ENCODE measurements at regions not wholly inside any gene's neighbourhood (a gene's known extent, or its start where the extent isn't known, plus 50 kb on each side); places are given as distances from the start of the nearest gene placed in this dataset.

- H3K27me3 ChIP-seq (ENCODE audit: control insufficient read depth, insufficient read depth, low read length), result no peaks in the 10 kb centered on the region
- no peaks in the 10 kb centered on the region for H3K36me3 Mint-ChIP-seq
- no peaks in the 10 kb centered on the region for H3K9me3 ChIP-seq (ENCODE audit: control insufficient read depth, insufficient read depth, low read length)
- no peaks in the 10 kb centered on the region for H3K36me3 ChIP-seq (ENCODE audit: control insufficient read depth, insufficient read depth, low read length)
- no peak overlapping the region for H3K4me3 ChIP-seq (ENCODE audit: low read length)
- ATAC-seq (no peak), DNase-seq (no peak)
- no peaks in the 10 kb centered on the region for H3K4me1 Mint-ChIP-seq
- no peak for TF ChIP-seq CTCF (IDR thresholded peaks at IDR 0.05)
- no peak overlapping the region for H3K27ac ChIP-seq (ENCODE audit: low read length)
- no peaks in the 10 kb centered on the region for H3K4me1 ChIP-seq (ENCODE audit: control insufficient read depth, insufficient read depth, low read length)
- H3K27ac Mint-ChIP-seq, result no peak overlapping the region
- no peaks in the 10 kb centered on the region for H3K27me3 Mint-ChIP-seq (ENCODE audit: low read depth in 2 of 2)
- 98% methylated on average over 11 of the region's 11 CpGs for WGBS (ENCODE audit: insufficient coverage)
- no peak overlapping the region for H3K4me3 Mint-ChIP-seq
- no peaks in the 10 kb centered on the region for H3K9me3 Mint-ChIP-seq
- intact Hi-C loops (cut with micrococcal nuclease), result no loop called here
Observed at GRCh38 chr6:105850261-105851112, 235.6 kb upstream of the PRDM1 start.

GRCh38 chr6:105849746-105850145 lies 236.4 kb upstream of the PRDM1 start:
- Histone ChIP-seq H3K27me3 (ENCODE audit: control insufficient read depth, insufficient read depth, low read length) (no peaks in the 10 kb centered on the region), H3K4me3 (ENCODE audit: low read length) (no peak overlapping the region), H3K36me3 (ENCODE audit: control insufficient read depth, insufficient read depth, low read length) (no peaks in the 10 kb centered on the region), H3K4me1 (ENCODE audit: control insufficient read depth, insufficient read depth, low read length) (no peaks in the 10 kb centered on the region), H3K9me3 (ENCODE audit: control insufficient read depth, insufficient read depth, low read length) (no peaks in the 10 kb centered on the region), H3K27ac (ENCODE audit: low read length) (no peak overlapping the region)
- DNase-seq, result no peak
- 94% methylated on average over 3 of the region's 6 CpGs for WGBS (ENCODE audit: insufficient coverage)
- Mint-ChIP-seq H3K36me3 (no peaks in the 10 kb centered on the region), H3K9me3 (no peaks in the 10 kb centered on the region), H3K27me3 (ENCODE audit: low read depth in 2 of 2) (no peaks in the 10 kb centered on the region), H3K27ac (no peak overlapping the region), H3K4me1 (no peaks in the 10 kb centered on the region), H3K4me3 (no peak overlapping the region)
- intact Hi-C loops (cut with micrococcal nuclease), result no loop called here
- TF ChIP-seq CTCF (IDR thresholded peaks at IDR 0.05), result no peak
- no peak for ATAC-seq

- Mint-ChIP-seq H3K4me3 (no peak overlapping the region), H3K27me3 (ENCODE audit: low read depth in 2 of 2) (peaks cover 0 to 2% of the 10 kb centered on the region in 2 donors), H3K36me3 (no peaks in the 10 kb centered on the region), H3K4me1 (no peaks in the 10 kb centered on the region), H3K9me3 (no peaks in the 10 kb centered on the region), H3K27ac (no peak overlapping the region)
- Histone ChIP-seq H3K27ac (ENCODE audit: low read length) (no peak overlapping the region), H3K4me1 (ENCODE audit: control insufficient read depth, insufficient read depth, low read length) (no peaks in the 10 kb centered on the region), H3K9me3 (ENCODE audit: control insufficient read depth, insufficient read depth, low read length) (no peaks in the 10 kb centered on the region), H3K36me3 (ENCODE audit: control insufficient read depth, insufficient read depth, low read length) (no peaks in the 10 kb centered on the region), H3K4me3 (ENCODE audit: low read length) (no peak overlapping the region), H3K27me3 (ENCODE audit: control insufficient read depth, insufficient read depth, low read length) (no peaks in the 10 kb centered on the region)
- DNase-seq, result no peak
- no peak for TF ChIP-seq CTCF (IDR thresholded peaks at IDR 0.05)
- ATAC-seq, result no peak
- intact Hi-C loops (cut with micrococcal nuclease), result no loop called here
Observed at GRCh38 chr6:105847433-105847832, 238.7 kb upstream of the PRDM1 start.

Data from natural killer cell (primary cell).